Spleen (tissue), 11 donors: ENCODE measurements at regions not wholly inside any gene's neighbourhood (a gene's known extent, or its start where the extent isn't known, plus 50 kb on each side); places are given as distances from the start of the nearest gene placed in this dataset.

Source experiments
- DNase-seq: peaks from one replicate; pipeline ENCODE4 v3.0.0-alpha.2; 2020
- H3K27ac ChIP-seq, 8 donors: fragments of 200-600 bp; sonication (generic) in 7 of 8; 1 replicate in 4 of 8; 2 replicates in 4 of 8; pipeline versions ENCODE4 v1.5.0 to v1.8.0; 2016 to 2021; ENCODE audit warnings: inconsistent platforms in 4 of 8, mild to moderate bottlenecking in 4 of 8, moderate library complexity in 1 of 8
- H3K27me3 ChIP-seq, 7 donors: fragments of 200-600 bp; sonication (generic) in 6 of 7; replicated peaks in 1 of 7; 1 replicate in 4 of 7; 2 replicates in 3 of 7; pipeline versions ENCODE4 v1.5.0 to v1.8.0; 2016 to 2021; ENCODE audit warnings: inconsistent platforms in 3 of 7, mild to moderate bottlenecking in 1 of 7
- H3K36me3 ChIP-seq, 6 donors: fragments of 200-600 bp; sonication (generic) in 5 of 6; 1 replicate in 4 of 6; 2 replicates in 2 of 6; pipeline versions ENCODE4 v1.5.0 to v1.8.0; 2016 to 2021; ENCODE audit warnings: inconsistent platforms in 2 of 6
- H3K4me1 ChIP-seq, 6 donors: fragments of 200-600 bp; sonication (generic) in 5 of 6; 1 replicate in 3 of 6; 2 replicates in 3 of 6; pipeline versions ENCODE4 v1.5.0 to v1.8.0; 2016 to 2021; ENCODE audit warnings: inconsistent platforms in 3 of 6
- H3K4me3 ChIP-seq, 8 donors: fragments of 200-600 bp; sonication (generic) in 7 of 8; 1 replicate in 4 of 8; 2 replicates in 4 of 8; pipeline versions ENCODE4 v1.5.0 to v1.8.0; 2016 to 2021; ENCODE audit warnings: inconsistent platforms in 4 of 8, mild to moderate bottlenecking in 4 of 8, moderate library complexity in 2 of 8
- H3K9me3 ChIP-seq, 8 donors: fragments of 200-600 bp; sonication (generic) in 7 of 8; 1 replicate in 4 of 8; 2 replicates in 4 of 8; pipeline versions ENCODE4 v1.5.0 to v1.8.0; 2016 to 2021; ENCODE audit warnings: inconsistent platforms in 4 of 8
- POLR2A ChIP-seq, 3 donors: fragments of 450-650 bp; IDR thresholded peaks; one replicate each; pipeline ENCODE4 v1.5.1; 2017; ENCODE audit warnings: antibody characterized with exemption in 3 of 3, mild to moderate bottlenecking in 1 of 3
- POLR2AphosphoS5 ChIP-seq, 3 donors: sonication (generic); formaldehyde crosslinking; IDR thresholded peaks; one replicate each; pipeline ENCODE4 v1.5.1; 2017; ENCODE audit warnings: antibody characterized with exemption in 3 of 3
- WGBS, 5 donors: extraction: QIAGEN DNeasy Blood & Tissue Kit in 3 of 5; methylation state at CpG; one replicate each; pipeline versions ENCODE4 v1.1.5 to v1.1.7; 2013 to 2018; 5-methylcytosine and 5-hydroxymethylcytosine counted together
- intact Hi-C: fragments of 100-400 bp; cut with DNase I; formaldehyde crosslinking; loops from one replicate; pipeline ENCODE4 v1.15.0; 2023; ENCODE audit warnings: low total_unique reads
- microRNA-seq, 3 donors: library from miRNA; unstranded; fragments of <30 nt; microRNA quantifications; one replicate each; pipeline versions ENCODE4 to v1.1.0, GENCODE V29; 2019 to 2020
- small RNA-seq, 4 donors: library from RNA; depleted of rRNA; stranded (forward); fragments of <200 nt; gene quantifications; one replicate each; pipeline ENCODE3, GENCODE V24; 2016
- TF ChIP-seq, protein P1 (sequence below), 11 experiments: fragments of 200-600 bp in 7 of 11; fragments of 450-650 bp in 4 of 11; sonication (generic) in 4 of 11; IDR thresholded peaks in 8 of 11; conservative IDR thresholded peaks in 3 of 11; 1 replicate in 7 of 11; 2 replicates in 4 of 11; pipeline versions ENCODE4 v1.4.0 to v1.8.0; 2016 to 2021; ENCODE audit warnings: antibody characterized with exemption in 11 of 11, inconsistent platforms in 4 of 11, mild to moderate bottlenecking in 1 of 11
- donor health status: healthy with polysubstance abuse.
- donor health status: DM: no; HTN: no; CAD: no; lungs with moderate emphysema.
- donor health status: DM: no; HTN: no; CAD: no.
- donor health status: Bipolar disorder and iron deficiency.
- donor health status: healthy.
- donor health status: DM: no; HTN: no; CAD: no.
- donor health status: DM: yes; HTN: yes; CAD: no.

DNA sequence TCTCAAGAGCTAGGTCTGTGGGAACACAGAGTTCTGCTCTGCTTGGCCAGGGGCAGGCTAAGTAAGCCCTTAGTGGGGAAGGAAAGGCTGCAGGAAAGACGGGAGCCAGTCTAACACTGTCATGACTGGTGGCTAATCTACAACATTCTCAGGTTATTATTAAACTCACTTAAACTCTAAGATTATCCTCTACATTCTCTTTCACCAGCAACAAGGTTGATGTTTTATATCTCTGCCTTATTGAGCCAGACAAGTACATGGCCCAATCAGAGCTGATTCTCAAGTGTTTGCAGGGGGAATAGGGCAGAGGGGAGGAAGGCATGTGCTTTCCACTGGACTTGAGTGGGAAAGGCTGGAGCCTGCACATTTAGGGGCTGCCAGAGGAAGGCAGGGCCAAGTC lies 50.9 kb upstream of the FAM241A start:
- TF ChIP-seq, protein P1, sequence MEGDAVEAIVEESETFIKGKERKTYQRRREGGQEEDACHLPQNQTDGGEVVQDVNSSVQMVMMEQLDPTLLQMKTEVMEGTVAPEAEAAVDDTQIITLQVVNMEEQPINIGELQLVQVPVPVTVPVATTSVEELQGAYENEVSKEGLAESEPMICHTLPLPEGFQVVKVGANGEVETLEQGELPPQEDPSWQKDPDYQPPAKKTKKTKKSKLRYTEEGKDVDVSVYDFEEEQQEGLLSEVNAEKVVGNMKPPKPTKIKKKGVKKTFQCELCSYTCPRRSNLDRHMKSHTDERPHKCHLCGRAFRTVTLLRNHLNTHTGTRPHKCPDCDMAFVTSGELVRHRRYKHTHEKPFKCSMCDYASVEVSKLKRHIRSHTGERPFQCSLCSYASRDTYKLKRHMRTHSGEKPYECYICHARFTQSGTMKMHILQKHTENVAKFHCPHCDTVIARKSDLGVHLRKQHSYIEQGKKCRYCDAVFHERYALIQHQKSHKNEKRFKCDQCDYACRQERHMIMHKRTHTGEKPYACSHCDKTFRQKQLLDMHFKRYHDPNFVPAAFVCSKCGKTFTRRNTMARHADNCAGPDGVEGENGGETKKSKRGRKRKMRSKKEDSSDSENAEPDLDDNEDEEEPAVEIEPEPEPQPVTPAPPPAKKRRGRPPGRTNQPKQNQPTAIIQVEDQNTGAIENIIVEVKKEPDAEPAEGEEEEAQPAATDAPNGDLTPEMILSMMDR (IDR thresholded peaks at IDR 0.05 in 8 of 11, conservative IDR thresholded peaks at IDR 0.05 in 3 of 11): no peak
- TF ChIP-seq POLR2A (IDR thresholded peaks at IDR 0.05) (no peak), POLR2AphosphoS5 (IDR thresholded peaks at IDR 0.05) (no peak)
- Histone ChIP-seq H3K4me3 (no peak overlapping the region), H3K4me1 (no peaks in the 10 kb centered on the region), H3K27ac (no peak overlapping the region), H3K9me3 (no peaks in the 10 kb centered on the region), H3K36me3 (no peaks in the 10 kb centered on the region), H3K27me3 (no peaks in the 10 kb centered on the region)
- no peak for DNase-seq
- 65 to 87% (median 84%) methylated on average over 1 of the region's 1 CpG for WGBS, 5 donors
- intact Hi-C loops: loop anchor here (10.0 kb wide), 1 partner anchor 440 kb away; no protein-coding TSS in a partner anchor

Small RNA genes lying in the stretch of these regions (microRNA-seq; reads per million reads assigned to microRNA genes)
- gene MIR297: 0 reads per million in 3 donors

Small RNA genes lying in the stretch of these regions (small RNA-seq; reads per million reads assigned to genes)
- gene MIR297 (0 reads per million in 4 donors), gene RNU6-289P (0 reads per million in 4 donors)
